Lung (tissue), 11 donors: ENCODE measurements at regions not wholly inside any gene's neighbourhood (a gene's known extent, or its start where the extent isn't known, plus 50 kb on each side); places are given as distances from the start of the nearest gene placed in this dataset.
A peak's percentile ranks its signal among the peaks of the same experiment; 100 is the strongest.

Source experiments
- ATAC-seq: fragments of 200-7000 bp; cut with Tn5 transposase; one replicate; pipeline ENCODE4 v1.9.1; 2020; ENCODE audit warnings: moderate number of reproducible peaks; ENCODE audit not compliant: insufficient read depth, low FRiP score
- DNase-seq, 3 donors: peaks; one replicate each; pipeline ENCODE4 v3.0.0-alpha.2; 2013 to 2017
- H3K27ac ChIP-seq, 2 donors: one replicate each; pipeline ENCODE4 v1.5.1; 2013; ENCODE audit warnings: mild to moderate bottlenecking in 2 of 2, moderate library complexity in 2 of 2, control low read depth in 1 of 2, inconsistent platforms in 1 of 2, low read depth in 1 of 2, low read length in 1 of 2
- H3K27me3 ChIP-seq, 3 donors: one replicate each; pipeline ENCODE4 v1.5.1; 2013; ENCODE audit warnings: low read length in 2 of 3; ENCODE audit not compliant: control insufficient read depth in 3 of 3, insufficient read depth in 3 of 3
- H3K36me3 ChIP-seq, 4 donors: one replicate each; pipeline ENCODE4 v1.5.1; 2013; ENCODE audit warnings: low read length in 4 of 4, mild to moderate bottlenecking in 1 of 4, moderate library complexity in 1 of 4; ENCODE audit not compliant: control insufficient read depth in 4 of 4, insufficient read depth in 4 of 4
- H3K4me1 ChIP-seq, 5 donors: one replicate each; pipeline ENCODE4 v1.5.1; 2013; ENCODE audit warnings: low read length in 5 of 5, mild to moderate bottlenecking in 2 of 5, moderate library complexity in 1 of 5; ENCODE audit not compliant: control insufficient read depth in 5 of 5, insufficient read depth in 5 of 5
- H3K4me3 ChIP-seq: one replicate; pipeline ENCODE4 v1.5.1; 2013; ENCODE audit warnings: mild to moderate bottlenecking, control low read depth, moderate library complexity
- H3K9ac ChIP-seq, 2 donors: one replicate each; pipeline ENCODE4 v1.5.1; 2013; ENCODE audit warnings: low read length in 2 of 2, control low read depth in 1 of 2; ENCODE audit not compliant: insufficient read depth in 1 of 2
- H3K9me3 ChIP-seq, 4 donors: one replicate each; pipeline ENCODE4 v1.5.1; 2013; ENCODE audit warnings: low read length in 3 of 4, mild to moderate bottlenecking in 1 of 4, moderate library complexity in 1 of 4; ENCODE audit not compliant: control insufficient read depth in 4 of 4, insufficient read depth in 3 of 4
- CTCF ChIP-seq: IDR thresholded peaks from 2 replicates; pipeline ENCODE4 v1.5.1; 2012; ENCODE audit warnings: mild to moderate bottlenecking; ENCODE audit errors: control extremely low read depth, extremely low read depth
- WGBS, 2 donors: extraction: QIAGEN DNeasy Blood & Tissue Kit; methylation state at CpG; one replicate each; pipeline ENCODE4 v1.1.7; 2013; 5-methylcytosine and 5-hydroxymethylcytosine counted together
- donor health status: control.
- donor health status: control.
- donor health status: Bipolar disorder and iron deficiency.
- donor health status: healthy.
- donor health status: DM: yes; HTN: yes; CAD: no.

DNA sequence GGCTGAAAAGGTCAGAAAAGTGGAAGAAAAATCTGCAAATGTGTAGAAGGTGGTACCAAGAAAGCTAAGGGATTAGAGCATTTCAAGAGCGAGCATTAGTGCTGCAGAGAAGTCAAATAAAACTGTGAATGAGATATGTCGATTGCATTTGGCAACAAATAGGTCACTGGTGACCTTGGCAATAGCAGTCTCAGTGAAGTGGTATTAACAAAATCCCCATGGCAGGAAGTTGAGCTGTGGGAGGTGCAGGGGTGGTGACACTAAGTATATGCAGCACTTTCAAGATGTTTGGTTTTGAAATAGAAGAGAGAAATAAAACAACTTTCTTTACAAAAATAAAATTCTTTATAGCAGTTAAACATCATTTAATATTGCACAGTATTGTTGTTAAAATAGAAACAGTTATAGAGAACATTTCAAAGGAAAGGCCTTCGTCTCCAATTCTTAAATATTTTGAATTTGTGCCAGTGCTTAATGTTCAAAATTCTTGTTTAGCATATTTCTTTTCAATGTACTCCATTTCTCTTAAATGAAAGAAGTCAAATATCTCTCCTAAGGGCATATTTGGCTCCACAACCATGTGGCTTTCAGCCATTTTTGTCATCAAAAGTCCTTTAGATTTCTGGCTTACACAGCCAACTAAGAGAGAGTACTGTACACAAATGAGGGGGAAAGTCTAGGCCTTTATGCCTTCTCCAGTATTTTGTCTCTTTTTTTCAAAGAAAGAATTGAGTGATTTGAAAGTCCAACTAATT lies 443.0 kb upstream of the MMADHC start:
- H3K27ac ChIP-seq, result no peak overlapping the region
- no peak overlapping the region for H3K9ac ChIP-seq
- ATAC-seq (no peak), DNase-seq (peak; percentile 72 to 93 (median 93))
- peaks cover 0 to 16% (median 0%) of the 10 kb centered on the region in 5 donors for H3K4me1 ChIP-seq
- H3K36me3 ChIP-seq, result no peaks in the 10 kb centered on the region
- no peaks in the 10 kb centered on the region for H3K27me3 ChIP-seq
- no peak overlapping the region for H3K4me3 ChIP-seq
- WGBS, 2 donors, result 42 to 63% methylated on average over 3 of the region's 3 CpGs
- peaks cover 0 to 2% (median 0%) of the 10 kb centered on the region in 4 donors for H3K9me3 ChIP-seq
- TF ChIP-seq CTCF, result no peak

- H3K9ac ChIP-seq, result no peak overlapping the region
- peaks cover 0 to 16% (median 0%) of the 10 kb centered on the region in 5 donors for H3K4me1 ChIP-seq
- 70 to 75% methylated on average over 2 of the region's 2 CpGs for WGBS, 2 donors
- ATAC-seq (no peak), DNase-seq (no peak)
- no peaks in the 10 kb centered on the region for H3K27me3 ChIP-seq
- no peak for TF ChIP-seq CTCF
- no peak overlapping the region for H3K4me3 ChIP-seq
- H3K36me3 ChIP-seq, result no peaks in the 10 kb centered on the region
- H3K27ac ChIP-seq, result no peak overlapping the region
- no peaks in the 10 kb centered on the region for H3K9me3 ChIP-seq
These were observed 440.7 kb upstream of the MMADHC start for GRCh38 chr2:150028322-150028721.

DNA sequence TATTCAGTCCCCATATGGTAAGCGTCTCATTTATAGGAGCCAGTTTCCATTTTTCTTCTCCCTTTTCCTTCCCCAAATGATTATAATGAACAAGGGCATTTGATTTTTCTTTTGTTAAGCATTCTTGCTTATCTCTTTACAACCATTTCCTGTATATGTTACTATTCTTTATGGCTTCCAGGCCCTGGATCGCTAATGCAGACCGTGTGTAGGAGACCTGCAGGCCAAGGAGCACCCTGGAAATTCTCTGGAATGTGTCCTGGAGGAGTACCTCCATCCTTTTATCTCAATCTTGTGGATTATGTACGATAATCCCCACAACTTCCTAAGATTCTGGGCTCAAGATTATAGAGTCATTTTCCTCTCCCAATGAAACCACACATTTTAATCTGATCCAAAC lies 439.6 kb upstream of the MMADHC start:
- 21 to 37% methylated on average over 4 of the region's 4 CpGs for WGBS, 2 donors
- TF ChIP-seq CTCF, result no peak
- no peak overlapping the region for H3K9ac ChIP-seq
- H3K27ac ChIP-seq, result no peak overlapping the region
- ATAC-seq, result no peak
- H3K27me3 ChIP-seq, result no peaks in the 10 kb centered on the region
- H3K36me3 ChIP-seq, result no peaks in the 10 kb centered on the region
- no peaks in the 10 kb centered on the region for H3K9me3 ChIP-seq
- peaks cover 0 to 24% (median 0%) of the 10 kb centered on the region in 5 donors for H3K4me1 ChIP-seq
- H3K4me3 ChIP-seq, result no peak overlapping the region
- DNase-seq, result no peak

DNA sequence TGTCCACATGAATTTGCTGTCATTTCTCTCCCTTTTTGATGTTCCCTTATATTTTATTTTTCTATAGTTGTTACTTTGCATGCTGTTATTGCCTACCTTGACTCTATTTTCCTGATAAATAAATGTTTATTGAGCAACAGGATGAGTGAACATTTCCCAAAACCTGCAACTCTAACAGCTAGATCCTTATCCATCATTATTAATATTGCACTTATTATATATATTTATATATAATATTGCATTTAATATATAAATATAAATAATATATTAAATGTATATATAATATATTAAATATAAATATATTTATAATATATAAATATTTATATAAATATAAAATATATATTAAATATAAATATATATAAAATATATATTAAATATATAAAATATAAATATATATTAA lies 436.1 kb upstream of the MMADHC start:
- DNase-seq, result no peak
- no peak overlapping the region for H3K9ac ChIP-seq
- peaks cover 0 to 20% (median 0%) of the 10 kb centered on the region in 5 donors for H3K4me1 ChIP-seq
- no peak overlapping the region for H3K4me3 ChIP-seq
- no peak overlapping the region for H3K27ac ChIP-seq
- no peaks in the 10 kb centered on the region for H3K36me3 ChIP-seq
- no peak for ATAC-seq
- no peaks in the 10 kb centered on the region for H3K27me3 ChIP-seq
- TF ChIP-seq CTCF, result no peak
- H3K9me3 ChIP-seq, result no peaks in the 10 kb centered on the region
